ENCODE measurements at regions not wholly inside any gene's neighbourhood (a gene's known extent, or its start where the extent isn't known, plus 50 kb on each side); places are given as distances from the start of the nearest gene placed in this dataset.
A peak's percentile ranks its signal among the peaks of the same experiment; 100 is the strongest.

DNA sequence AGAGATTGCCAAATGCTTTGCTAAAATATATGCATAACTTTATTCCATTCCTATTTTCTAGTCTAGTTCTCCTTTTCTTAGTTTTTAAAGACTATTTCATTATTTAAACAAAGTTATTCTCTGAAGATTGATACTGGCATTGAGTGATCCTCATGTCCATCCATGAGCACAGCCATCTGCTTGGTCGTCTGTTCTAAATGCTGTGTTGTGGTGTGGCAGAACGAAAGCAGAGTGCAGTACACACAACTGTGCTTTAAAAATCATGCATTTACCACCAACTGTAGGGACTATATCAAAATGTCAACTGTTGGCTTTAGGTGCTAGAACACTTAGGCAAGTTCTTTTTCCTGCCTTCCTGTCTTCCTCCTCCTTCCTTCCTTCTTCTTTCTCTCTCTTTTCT is 226.6 kb downstream of the ACKR3 start:
- no peak for DNase-seq (ENCODE audit: low spot score)

DNA sequence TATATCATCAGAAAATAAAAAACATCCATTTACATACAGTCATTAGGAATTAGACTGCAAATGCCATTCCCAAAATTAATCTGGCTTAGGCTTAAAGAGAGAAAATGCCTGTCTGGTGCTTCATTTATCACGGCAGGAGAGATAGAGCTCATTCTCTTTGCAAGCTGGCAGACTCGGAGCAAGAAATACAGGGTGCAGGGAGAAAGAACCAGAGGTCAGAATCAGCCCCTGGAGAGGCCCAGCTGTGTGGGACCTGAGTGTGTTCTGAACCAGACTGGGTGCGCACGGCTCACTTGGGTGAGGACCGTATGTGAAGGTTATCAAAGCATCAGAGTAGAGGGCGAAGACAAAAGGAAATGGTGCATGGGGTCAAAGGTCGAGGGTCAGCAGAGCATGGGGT is 227.8 kb downstream of the ACKR3 start:
- no peak for DNase-seq (ENCODE audit: low spot score)

DNA sequence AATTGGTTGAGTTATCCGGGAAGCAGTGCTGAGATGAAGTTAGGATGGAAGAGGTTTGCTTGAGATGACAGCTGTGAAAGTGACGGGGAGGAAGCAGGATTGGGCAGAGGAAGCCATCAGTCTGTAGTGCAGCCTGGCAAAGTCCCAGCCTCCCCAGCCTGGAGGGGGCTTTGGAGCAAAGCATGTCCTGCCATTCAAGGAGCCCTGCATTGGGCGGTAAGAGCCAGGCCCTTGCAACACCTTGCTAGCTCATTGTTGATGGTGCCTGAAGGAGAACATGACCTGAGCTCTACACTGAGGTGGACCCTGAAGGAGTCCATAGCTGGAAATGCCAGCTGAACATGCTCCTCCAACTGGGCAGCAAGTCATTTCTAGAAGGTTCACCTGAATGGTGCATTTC is 228.9 kb downstream of the ACKR3 start:
- DNase-seq (ENCODE audit: low spot score): no peak

DNA sequence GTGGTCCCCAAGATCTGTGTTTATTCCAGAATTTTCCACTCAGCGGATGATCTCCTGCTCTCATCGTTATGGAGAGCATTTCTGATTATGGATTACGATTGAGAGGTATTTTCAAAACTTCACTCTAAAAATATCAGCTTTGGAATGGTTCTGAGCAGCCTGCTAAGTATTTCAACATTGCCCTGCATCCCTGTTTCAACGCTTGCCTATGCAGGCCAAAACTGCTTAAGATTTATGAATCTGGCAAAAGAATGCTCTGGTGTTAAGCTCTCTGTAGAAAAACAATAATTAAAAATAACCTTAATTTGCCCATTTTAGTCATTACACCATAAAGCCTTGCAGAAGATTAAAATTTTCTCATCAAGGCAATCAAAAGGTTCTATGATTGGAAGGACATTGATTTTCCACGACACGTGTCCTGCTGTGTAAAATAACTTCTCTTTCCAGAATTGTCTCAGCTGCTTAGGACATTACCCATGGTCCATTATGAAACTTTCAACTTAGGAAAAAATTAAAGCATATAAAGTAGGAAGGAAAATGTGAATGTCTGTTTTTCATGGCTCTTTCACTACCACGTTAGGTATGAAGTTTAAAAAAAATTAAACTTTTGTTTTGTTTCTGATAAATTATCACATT is 229.9 kb downstream of the ACKR3 start:
- no peak for DNase-seq (ENCODE audit: low spot score)

DNA sequence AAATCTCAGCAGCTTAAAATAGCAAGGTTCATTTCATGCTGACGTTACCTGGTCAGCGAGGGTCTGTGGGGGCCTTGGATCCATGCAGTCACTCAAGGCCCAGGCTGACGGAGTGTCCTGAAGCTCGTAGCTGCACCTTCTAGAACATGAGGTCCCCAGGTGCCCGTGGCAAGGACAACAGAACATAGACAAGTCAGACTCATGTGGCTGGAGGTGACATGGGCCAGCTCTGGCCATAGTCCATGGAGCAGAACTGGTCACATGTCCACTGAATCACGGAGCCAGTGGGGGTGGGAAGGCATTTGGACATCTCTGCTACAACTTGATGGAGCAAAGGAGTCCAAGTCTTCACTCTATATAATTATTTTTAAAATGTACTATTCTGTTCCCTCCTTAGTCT is 233.2 kb downstream of the ACKR3 start:
- no peak for DNase-seq (ENCODE audit: low spot score)

DNA sequence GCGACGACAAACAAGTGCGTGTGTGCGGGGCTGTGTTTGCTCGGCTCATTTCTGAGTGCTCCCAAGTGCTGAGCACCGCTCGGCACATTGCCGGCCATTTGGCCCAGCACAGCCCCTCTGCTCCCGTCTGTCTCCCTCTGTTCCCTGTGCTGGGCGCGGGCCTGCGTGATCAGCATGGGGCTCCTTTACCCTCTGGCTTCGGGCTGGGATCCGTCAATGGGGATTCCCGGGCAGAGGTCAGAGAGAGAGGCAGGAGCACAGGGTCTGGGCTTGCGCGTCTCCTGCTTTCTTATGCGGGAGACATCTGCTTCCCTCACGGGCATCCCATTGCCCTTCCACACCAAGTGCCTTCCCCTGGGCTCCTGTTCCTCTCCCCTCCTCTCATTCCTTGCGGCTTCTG is 234.0 kb downstream of the ACKR3 start:
- no peak for DNase-seq (ENCODE audit: low spot score)

DNA sequence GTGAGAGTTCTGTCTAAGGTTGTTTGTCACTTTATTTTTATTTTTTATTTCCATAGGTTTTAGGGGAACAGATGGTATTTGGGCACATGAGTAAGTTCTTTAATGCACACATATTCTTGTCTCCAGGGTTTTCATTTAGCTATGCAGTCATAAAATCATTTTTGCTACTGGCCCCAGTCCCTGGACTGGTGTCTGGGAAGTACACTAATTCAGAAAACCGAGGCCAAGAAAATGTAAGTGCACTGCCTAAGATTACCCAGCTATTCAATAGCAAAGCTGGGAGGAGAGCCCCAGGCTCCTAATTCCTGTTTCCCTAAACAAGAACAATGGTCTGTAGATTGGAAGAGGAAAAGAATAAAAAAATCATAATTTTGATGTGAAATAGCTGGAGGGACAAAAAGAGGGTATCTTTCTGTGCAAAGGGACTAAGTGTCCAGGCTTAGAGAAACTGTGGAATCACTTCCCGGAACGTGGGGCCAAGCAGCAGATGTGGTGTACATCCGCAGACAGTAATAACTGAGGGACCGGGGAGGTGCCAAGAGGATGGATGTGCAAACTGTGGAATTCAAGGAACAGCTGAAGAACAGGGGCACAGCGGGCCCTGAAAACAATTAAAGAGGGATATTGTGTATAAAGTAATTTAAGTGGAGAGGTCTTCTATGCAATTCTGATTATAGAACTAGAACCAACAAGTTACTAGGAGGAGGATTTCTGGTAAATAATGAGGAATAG is 236.3 kb downstream of the ACKR3 start:
- no peak for DNase-seq (ENCODE audit: low spot score)

DNA sequence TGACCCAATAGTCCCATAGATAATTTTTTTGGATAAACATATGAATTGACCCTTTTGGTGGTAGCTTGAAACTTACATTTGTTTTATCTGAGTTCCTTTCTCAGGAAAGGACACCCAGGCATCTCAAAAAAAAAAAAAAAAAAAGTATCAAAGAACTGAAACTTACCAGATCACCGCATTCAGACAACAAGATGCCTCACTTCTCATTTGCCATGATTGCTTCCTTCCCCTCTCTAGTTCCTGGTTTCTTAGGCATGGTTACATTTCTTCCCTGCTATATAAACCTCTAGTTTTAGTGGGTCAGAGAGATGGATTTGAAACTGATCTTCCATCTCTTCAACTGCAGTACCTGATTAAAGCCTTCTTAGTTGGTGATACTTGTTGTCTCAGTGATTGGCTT is 240.1 kb downstream of the ACKR3 start:
- DNase-seq (ENCODE audit: low spot score): no peak

DNA sequence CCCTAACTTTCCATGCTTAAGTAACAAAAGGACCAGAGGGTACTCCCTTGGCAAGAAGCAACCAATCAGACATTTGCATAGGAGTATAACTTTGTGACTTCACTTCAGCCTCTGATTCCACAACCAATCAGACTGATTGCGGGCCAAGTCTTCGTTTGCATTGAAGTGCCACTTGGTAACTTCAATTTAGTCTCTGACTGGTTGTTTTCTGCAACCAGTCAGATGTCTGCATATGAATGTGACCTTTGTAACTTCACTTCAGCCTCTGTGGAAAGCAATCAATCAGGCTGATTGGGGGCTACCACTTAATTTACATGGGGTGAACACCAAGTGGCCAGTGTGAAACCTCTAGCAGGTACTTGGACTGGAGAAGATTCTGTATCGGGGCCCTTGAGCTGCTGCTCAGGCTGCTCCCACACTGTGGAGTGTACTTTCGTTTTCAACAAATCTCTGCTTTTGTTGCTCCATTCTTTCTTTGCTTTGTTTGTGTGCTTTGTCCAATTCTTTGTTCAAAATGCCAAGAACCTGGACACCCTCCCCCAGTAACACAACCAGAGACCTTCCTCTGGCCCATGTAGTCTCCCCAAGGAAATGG is 241.5 kb downstream of the ACKR3 start:
- DNase-seq (ENCODE audit: low spot score): no peak

DNA sequence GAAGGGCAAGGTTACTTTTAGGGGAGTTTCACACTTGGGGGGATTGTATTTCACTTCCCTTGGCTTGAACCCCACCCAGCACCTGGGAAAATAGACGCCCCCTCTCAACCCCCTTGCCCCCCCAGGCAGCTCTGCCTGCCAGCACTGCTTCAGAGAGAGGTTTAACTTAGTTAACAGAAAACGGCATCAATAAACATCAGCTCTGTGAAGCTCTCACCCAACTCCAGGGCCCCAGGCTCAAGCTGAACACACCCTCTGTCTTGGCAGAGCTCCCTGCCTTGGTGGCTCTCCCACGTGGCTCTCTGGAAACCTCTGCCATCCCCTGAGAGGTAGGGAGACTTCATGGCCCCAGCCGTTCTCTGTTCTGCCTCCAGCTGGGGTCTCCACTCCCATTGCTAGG is 244.1 kb downstream of the ACKR3 start:
- no peak for DNase-seq (ENCODE audit: low spot score)

DNA sequence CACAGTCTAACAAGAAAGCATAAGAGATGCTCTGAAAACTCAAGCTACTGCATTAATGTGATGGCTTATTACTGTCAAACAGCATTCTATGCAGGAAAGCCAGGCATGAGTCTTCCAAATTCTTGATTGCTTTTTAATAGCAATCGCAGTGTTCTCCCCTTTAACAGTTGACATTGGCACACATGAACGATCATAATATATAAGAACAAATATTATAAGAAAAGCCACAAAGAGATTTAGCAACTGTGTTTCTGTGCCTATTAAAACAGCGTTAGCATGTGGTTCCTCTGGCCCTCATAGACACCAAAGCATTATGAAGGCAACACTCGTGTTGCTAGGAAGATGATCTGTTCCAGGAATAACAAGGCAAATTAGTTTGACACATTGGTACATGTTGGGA is 245.0 kb downstream of the ACKR3 start:
- DNase-seq (ENCODE audit: low spot score): no peak

DNA sequence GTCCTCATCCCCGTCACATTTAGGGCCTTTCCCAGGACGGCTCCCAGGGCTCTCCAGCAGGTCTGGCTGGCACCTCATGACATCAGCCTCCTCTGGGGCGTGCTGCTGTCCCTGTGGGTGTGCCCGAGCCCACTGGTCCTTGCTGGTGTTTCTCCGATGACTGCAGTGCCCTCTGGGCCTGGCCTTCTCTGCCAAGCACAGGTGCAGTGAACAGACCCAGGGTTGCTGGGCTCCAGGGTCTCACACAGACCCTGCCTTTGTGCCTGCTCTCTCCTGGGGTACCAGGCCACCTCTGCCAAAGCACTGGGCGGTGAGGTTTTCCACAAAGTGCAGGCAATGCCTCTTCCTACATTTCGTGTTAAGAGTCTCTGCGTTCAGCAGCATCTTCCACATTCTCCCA is 246.1 kb downstream of the ACKR3 start:
- DNase-seq (ENCODE audit: low spot score): no peak

DNA sequence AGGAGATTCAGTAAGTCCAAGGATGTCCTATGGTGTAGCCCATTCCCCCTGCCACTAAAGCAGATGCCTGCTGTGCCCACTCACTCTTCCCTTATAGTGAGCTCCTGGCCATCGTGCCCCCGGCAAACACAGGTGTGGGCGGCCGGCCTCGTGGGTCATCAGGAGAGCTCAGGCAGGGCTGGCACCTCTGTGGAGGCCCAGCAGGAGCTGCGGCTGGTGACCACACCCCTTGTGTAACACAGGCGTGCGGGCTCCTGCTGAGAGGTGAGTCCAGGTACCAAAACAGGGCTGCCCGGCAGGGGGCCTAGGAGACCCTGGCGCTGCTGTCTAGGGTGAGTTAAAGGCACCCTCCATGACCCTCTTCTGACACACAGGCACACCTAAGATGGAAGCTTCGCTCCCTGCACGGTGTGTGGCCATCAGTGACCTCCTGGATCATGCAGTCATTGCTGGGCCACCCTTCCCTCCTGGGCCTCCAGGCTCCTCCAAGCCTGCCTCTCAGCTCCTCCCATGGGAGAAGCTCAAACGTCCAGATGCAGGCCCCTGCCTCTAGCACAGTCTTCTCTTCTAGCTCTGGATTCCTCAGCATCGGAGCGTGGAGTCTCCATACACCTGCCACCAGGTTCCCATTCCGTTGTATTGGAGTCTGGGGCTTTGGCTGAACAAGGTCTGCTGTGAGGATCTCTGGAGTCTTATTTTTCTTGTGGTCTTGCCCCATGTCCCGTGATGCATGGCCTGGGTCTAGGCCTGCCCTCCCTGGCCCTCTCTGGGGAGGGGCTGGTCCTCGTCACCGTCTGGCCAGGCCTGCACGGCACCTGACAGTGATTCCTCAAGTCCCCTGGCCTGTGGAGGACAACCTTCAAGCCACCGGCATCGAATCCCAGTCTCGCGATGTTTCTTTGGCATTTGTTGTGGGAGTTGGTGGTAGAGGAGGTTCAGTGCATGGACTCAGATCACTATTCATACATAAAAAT is 246.9 kb downstream of the ACKR3 start:
- no peak for DNase-seq (ENCODE audit: low spot score)

DNA sequence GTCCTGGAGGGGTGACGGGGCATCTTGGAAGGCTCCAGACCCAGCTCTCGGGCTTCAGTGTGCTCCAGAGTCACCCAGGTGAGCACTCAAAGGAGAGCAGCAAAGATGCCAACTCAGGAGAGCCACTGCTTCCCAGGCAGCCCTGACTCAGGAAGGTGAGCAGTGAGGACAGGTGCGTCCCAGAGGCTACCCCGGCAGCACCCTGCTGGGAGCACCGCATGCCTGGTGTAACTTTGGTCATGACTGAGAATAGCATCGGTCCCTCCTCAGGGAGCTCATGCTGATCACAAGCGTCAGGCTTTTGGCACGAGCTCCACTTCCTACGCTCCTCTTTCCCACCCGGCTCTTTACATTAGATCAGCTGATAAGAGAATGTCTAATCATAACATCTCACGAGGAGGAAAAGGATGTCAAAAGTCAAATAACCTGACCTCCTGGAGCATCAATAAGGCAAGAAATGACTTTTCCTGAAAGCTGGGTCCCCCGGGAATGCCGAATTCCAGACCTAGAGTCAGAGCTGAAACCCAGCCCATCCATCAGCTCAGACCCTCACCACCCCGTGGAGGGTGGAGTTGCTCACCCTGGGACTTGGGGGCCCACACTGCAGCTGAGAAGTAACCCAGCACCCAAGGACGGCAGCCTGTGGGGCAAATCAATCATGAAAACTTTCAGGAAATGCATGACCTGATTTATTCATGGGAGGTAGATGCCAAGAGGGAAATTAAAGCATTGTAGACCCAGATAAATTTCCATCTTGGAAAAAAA is 248.8 kb downstream of the ACKR3 start:
- no peak for DNase-seq (ENCODE audit: low spot score)

DNA sequence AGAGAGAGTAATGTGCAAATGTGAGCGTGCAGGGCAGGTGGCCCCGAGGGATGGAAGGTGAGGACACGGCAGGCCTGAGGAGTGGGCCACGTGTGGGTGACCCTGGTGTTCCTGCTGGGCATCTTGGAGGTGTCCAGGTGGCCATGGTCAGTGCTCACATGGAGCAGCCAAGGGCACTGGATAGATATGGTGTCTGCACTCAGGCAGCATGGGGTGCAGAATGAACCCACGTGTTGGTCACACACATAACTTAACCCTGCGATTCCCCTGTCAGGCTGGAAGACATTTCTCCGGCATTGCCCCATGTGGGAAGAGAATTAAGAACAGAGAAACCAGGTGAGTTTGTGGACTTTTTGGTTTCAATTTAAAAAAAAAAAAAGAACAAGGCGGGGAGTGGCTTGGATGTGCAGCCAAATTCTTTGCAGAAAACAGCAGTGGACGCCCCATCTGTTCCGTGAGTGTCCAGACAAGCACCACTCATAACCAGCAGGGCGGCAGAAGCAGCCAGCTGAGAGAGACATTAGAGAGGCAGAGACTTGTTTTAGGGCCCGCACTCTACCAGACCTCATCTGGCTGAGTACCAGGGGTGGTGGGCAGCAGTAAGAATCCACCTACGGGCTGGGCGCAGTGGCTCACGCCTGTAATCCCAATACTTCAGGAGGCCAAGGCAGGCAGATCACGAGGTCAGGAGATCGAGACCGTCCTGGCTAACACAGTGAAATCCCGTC is 249.8 kb downstream of the ACKR3 start:
- DNase-seq (ENCODE audit: low spot score): no peak

DNA sequence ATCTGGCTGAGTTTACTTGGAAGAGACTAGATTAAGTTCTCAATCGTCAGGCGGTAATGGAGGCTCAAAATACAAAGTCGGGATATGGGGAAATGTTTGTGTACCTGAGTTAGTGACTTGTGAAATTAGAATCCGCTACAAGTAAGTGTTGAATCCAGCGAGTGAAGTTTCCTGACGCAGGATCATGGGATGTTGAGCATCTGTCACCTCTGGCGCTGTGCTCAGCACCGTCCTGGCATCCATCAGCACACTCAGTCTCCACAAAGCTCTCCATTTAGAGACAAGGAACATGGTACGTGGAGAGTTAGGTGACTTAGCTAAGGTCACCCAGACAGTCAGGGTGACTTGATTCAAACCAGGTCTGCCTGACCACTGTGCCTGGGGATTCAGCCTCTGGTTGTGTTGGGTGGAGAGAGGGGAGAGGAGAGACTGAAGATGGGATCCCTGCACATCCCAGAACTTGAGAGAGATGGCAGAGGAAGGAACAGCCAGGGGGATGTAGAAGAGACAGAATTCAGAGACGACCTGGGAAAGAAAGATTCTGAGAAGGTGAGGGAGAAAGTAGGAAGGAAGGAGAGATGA is 251.2 kb downstream of the ACKR3 start:
- no peak for DNase-seq (ENCODE audit: low spot score)

DNA sequence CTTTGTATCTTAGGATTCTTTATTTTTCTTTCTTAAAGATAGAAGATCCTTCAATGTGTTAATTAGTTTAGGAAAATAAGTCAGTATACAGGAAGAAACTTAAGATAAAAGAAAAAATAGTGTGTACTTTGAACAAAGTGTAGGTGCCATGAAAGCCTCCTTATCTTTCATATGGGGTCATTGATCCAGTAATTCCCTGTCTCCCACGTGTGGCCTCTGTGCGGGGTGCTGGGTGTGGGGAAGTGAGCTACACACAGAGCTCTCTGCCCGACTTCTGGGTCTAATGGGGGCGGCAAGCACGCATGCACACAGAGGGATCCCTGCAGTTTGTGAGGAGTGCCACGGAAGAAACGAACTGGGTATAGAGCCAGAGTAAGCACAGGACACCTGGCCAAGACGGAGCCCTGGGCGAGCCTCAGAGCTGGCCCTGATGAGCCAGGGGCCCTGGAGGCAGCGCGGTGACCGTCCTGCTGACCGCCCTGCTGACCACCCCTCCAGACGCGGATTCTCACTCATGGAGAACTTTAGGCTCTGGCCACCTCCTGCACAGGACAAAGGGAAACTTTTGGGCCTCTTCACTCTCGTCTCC is 253.5 kb downstream of the ACKR3 start:
- DNase-seq (ENCODE audit: low spot score): no peak

DNA sequence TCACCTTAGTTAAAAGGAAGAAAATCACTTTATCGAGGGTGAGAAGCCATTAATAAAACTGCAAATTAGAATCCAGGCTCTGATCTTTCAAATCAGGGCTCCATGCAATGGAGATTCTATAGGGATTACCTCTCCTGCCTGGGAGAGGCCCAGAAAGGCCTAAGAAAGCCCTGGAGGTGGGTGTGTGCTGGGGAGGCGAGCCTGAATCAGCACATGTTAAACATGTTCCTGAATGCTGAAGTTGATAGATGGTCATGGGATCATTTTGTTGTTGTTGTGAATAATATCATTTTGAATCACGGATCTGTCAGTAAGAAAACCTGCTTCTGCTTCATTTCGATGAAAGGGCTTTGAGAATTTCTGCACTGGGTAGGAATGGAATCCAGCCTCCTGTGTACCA is 254.3 kb downstream of the ACKR3 start:
- no peak for DNase-seq (ENCODE audit: low spot score)

DNA sequence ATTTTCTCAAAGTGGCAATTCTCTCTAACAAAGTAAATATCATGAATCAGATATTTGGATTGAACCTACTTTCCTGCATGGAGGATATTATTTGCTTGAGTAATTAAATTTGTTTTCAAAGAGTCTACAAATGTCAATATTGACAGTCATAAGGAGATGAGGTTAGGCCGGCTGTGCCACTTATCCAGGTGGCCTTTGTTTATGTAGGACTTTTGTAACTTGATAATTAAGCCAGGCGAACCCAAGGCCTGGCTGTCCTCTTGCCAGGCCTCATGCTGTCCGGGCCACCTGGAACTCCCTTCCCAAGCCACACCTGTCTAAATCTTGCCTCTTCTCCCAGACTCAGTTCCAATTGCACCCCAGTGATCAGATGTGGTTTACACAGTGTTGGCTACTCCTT is 255.2 kb downstream of the ACKR3 start:
- peak; percentile 37 for DNase-seq (ENCODE audit: low spot score)

DNA sequence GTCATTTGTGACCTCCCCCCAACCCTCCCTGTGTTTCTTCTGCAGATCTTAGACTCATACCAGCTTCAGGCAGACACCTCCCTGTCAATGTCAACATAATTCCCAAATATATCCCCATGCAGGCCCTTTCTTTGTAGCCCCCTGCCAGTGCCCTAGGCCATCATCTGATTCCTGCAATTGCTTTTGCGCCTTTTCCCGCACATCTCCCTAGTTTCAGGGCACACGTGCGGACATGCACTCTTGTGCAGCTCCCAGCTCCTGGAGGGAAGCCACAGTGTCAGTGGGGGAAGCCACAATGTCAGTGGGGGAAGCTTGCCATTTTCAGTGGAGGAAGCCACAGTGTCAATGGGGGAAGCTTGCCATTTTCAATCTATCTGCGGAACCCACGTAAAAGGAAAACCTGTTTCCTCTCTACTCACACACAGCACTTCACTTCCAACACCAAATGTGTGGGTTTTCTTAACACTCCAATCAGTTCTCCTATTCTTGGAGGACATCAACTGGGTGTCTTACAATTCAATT is 256.4 kb downstream of the ACKR3 start:
- DNase-seq (ENCODE audit: low spot score): no peak
